Astrocyte of the cerebellum (primary cell): ENCODE measurements at regions not wholly inside any gene's neighbourhood (a gene's known extent, or its start where the extent isn't known, plus 50 kb on each side); places are given as distances from the start of the nearest gene placed in this dataset.

Source experiments
- DNase-seq: peaks from one replicate; pipeline ENCODE4 v3.0.0-alpha.2; 2011; ENCODE audit warnings: low read depth
- H3K4me3 ChIP-seq: 2 replicates; pipeline ENCODE4 v1.5.1; 2011; ENCODE audit warnings: mild to moderate bottlenecking, low read depth, low read length, moderate library complexity
- CTCF ChIP-seq: IDR thresholded peaks from 2 replicates; pipeline ENCODE4 v1.5.1; 2012; ENCODE audit warnings: low read length, low read depth, moderate library complexity, mild to moderate bottlenecking; ENCODE audit errors: missing control alignments
- in situ Hi-C: cut with HindIII; loops from 2 replicates; pipeline ENCODE4 v1.10.0; 2017; ENCODE audit warnings: low sequenced_read_pairs

- no peak for DNase-seq
- no peak overlapping the region for H3K4me3 ChIP-seq
- in situ Hi-C loops, result no loop called here
- no peak for TF ChIP-seq CTCF
Measured at GRCh38 chr3:177599837-177600236, 402.6 kb upstream of the TBL1XR1 start.

GRCh38 chr3:177600411-177600810 lies 403.1 kb upstream of the TBL1XR1 start:
- in situ Hi-C loops, result no loop called here
- no peak for DNase-seq
- no peak for TF ChIP-seq CTCF
- H3K4me3 ChIP-seq, result no peak overlapping the region

GRCh38 chr3:177601152-177601551 lies 403.9 kb upstream of the TBL1XR1 start:
- no peak overlapping the region for H3K4me3 ChIP-seq
- no peak for DNase-seq
- in situ Hi-C loops, result no loop called here
- TF ChIP-seq CTCF, result no peak

- DNase-seq, result no peak
- in situ Hi-C loops, result no loop called here
- no peak for TF ChIP-seq CTCF
- no peak overlapping the region for H3K4me3 ChIP-seq
Measured at GRCh38 chr3:177602601-177603147, 405.4 kb upstream of the TBL1XR1 start.

- no peak for DNase-seq
- H3K4me3 ChIP-seq, result no peak overlapping the region
- TF ChIP-seq CTCF, result no peak
- in situ Hi-C loops, result no loop called here
Measured at GRCh38 chr3:177603148-177603603, 405.9 kb upstream of the TBL1XR1 start.

GRCh38 chr3:177604181-177604580 lies 406.9 kb upstream of the TBL1XR1 start:
- H3K4me3 ChIP-seq, result no peak overlapping the region
- DNase-seq, result no peak
- in situ Hi-C loops, result no loop called here
- no peak for TF ChIP-seq CTCF
